Astrocyte (in vitro differentiated cells and primary cell): ENCODE measurements at regions not wholly inside any gene's neighbourhood (a gene's known extent, or its start where the extent isn't known, plus 50 kb on each side); places are given as distances from the start of the nearest gene placed in this dataset.

Experiments used
- EZH2 ChIP-seq: IDR thresholded peaks from 2 replicates; pipeline ENCODE4 v1.6.1; 2012; ENCODE audit warnings: mild to moderate bottlenecking, low read length, inconsistent platforms; ENCODE audit not compliant: insufficient read depth
- TF ChIP-seq, protein P1 (sequence below): IDR thresholded peaks from 2 replicates; pipeline ENCODE4 v1.5.1; 2011; ENCODE audit warnings: low read depth, mild to moderate bottlenecking, inconsistent platforms, low read length, moderate library complexity; ENCODE audit not compliant: insufficient read depth

GRCh38 chr10:78260680-78261079 lies 227.0 kb downstream of the RPS24 start:
- TF ChIP-seq, protein P1, sequence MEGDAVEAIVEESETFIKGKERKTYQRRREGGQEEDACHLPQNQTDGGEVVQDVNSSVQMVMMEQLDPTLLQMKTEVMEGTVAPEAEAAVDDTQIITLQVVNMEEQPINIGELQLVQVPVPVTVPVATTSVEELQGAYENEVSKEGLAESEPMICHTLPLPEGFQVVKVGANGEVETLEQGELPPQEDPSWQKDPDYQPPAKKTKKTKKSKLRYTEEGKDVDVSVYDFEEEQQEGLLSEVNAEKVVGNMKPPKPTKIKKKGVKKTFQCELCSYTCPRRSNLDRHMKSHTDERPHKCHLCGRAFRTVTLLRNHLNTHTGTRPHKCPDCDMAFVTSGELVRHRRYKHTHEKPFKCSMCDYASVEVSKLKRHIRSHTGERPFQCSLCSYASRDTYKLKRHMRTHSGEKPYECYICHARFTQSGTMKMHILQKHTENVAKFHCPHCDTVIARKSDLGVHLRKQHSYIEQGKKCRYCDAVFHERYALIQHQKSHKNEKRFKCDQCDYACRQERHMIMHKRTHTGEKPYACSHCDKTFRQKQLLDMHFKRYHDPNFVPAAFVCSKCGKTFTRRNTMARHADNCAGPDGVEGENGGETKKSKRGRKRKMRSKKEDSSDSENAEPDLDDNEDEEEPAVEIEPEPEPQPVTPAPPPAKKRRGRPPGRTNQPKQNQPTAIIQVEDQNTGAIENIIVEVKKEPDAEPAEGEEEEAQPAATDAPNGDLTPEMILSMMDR: no peak
- no peak for TF ChIP-seq EZH2
